ENCODE measurements at regions not wholly inside any gene's neighbourhood (a gene's known extent, or its start where the extent isn't known, plus 50 kb on each side); places are given as distances from the start of the nearest gene placed in this dataset.

- FAIRE-seq (peak; percentile 83), DNase-seq (ENCODE audit: extremely low spot score, insufficient read length, low read depth) (no peak)
Measured at GRCh38 chr1:63148825-63149645, 173.3 kb upstream of the FOXD3 start.

GRCh38 chr1:63152572-63152971, 169.8 kb upstream of the FOXD3 start:
- DNase-seq (ENCODE audit: extremely low spot score, insufficient read length, low read depth) (no peak), FAIRE-seq (no peak)

- no peak for FAIRE-seq
- DNase-seq (ENCODE audit: extremely low spot score, insufficient read length, low read depth): no peak
Measured at GRCh38 chr1:63155437-63155836, 166.9 kb upstream of the FOXD3 start.

GRCh38 chr1:63157085-63157484, 165.3 kb upstream of the FOXD3 start:
- FAIRE-seq (no peak), DNase-seq (ENCODE audit: extremely low spot score, insufficient read length, low read depth) (no peak)

- DNase-seq (ENCODE audit: extremely low spot score, insufficient read length, low read depth): no peak
- no peak for FAIRE-seq
Measured at GRCh38 chr1:63169057-63169456, 153.3 kb upstream of the FOXD3 start.

- DNase-seq (ENCODE audit: extremely low spot score, insufficient read length, low read depth): no peak
- no peak for FAIRE-seq
Measured at GRCh38 chr1:63173161-63173560, 149.2 kb upstream of the FOXD3 start.

GRCh38 chr1:63189677-63190076, 132.7 kb upstream of the FOXD3 start:
- DNase-seq (ENCODE audit: extremely low spot score, insufficient read length, low read depth) (no peak), FAIRE-seq (no peak)

- FAIRE-seq (no peak), DNase-seq (ENCODE audit: extremely low spot score, insufficient read length, low read depth) (no peak)
Measured at GRCh38 chr1:63190171-63190570, 132.2 kb upstream of the FOXD3 start.

- FAIRE-seq: no peak
- DNase-seq (ENCODE audit: extremely low spot score, insufficient read length, low read depth): no peak
Measured at GRCh38 chr1:63198871-63199394, 123.4 kb upstream of the FOXD3 start.

- FAIRE-seq (no peak), DNase-seq (ENCODE audit: extremely low spot score, insufficient read length, low read depth) (no peak)
Measured at GRCh38 chr1:63199706-63200335, 122.5 kb upstream of the FOXD3 start.

- FAIRE-seq: no peak
Measured at GRCh38 chr1:63200676-63201075, 121.7 kb upstream of the FOXD3 start.

GRCh38 chr1:63203641-63204040, 118.7 kb upstream of the FOXD3 start:
- no peak for DNase-seq (ENCODE audit: extremely low spot score, insufficient read length, low read depth)
- no peak for FAIRE-seq

More at GRCh38 chr1:63200676-63201075, 121.7 kb upstream of the FOXD3 start:
- no peak for DNase-seq (ENCODE audit: extremely low spot score, insufficient read length, low read depth)

- no peak for FAIRE-seq
- no peak for DNase-seq (ENCODE audit: extremely low spot score, insufficient read length, low read depth)
Measured at GRCh38 chr1:63205776-63206175, 116.6 kb upstream of the FOXD3 start.

GRCh38 chr1:63214553-63214952, 107.8 kb upstream of the FOXD3 start:
- no peak for DNase-seq (ENCODE audit: extremely low spot score, insufficient read length, low read depth)
- no peak for FAIRE-seq

- no peak for FAIRE-seq
Measured at GRCh38 chr1:63223426-63223825, 98.9 kb upstream of the FOXD3 start.

GRCh38 chr1:63230722-63231121, 91.6 kb upstream of the FOXD3 start:
- DNase-seq (ENCODE audit: extremely low spot score, insufficient read length, low read depth) (no peak), FAIRE-seq (no peak)

More at GRCh38 chr1:63223426-63223825, 98.9 kb upstream of the FOXD3 start:
- no peak for DNase-seq (ENCODE audit: extremely low spot score, insufficient read length, low read depth)

- no peak for FAIRE-seq
- DNase-seq (ENCODE audit: extremely low spot score, insufficient read length, low read depth): no peak
Measured at GRCh38 chr1:63238721-63239120, 83.6 kb upstream of the FOXD3 start.

- FAIRE-seq (no peak), DNase-seq (ENCODE audit: extremely low spot score, insufficient read length, low read depth) (no peak)
Measured at GRCh38 chr1:63245186-63245585, 77.2 kb upstream of the FOXD3 start.

GRCh38 chr1:63248216-63248615, 74.2 kb upstream of the FOXD3 start:
- DNase-seq (ENCODE audit: extremely low spot score, insufficient read length, low read depth) (no peak), FAIRE-seq (no peak)

- no peak for DNase-seq (ENCODE audit: extremely low spot score, insufficient read length, low read depth)
- no peak for FAIRE-seq
Measured at GRCh38 chr1:63255153-63255552, 67.2 kb upstream of the FOXD3 start.

GRCh38 chr1:63261736-63262458, 60.5 kb upstream of the FOXD3 start:
- DNase-seq (ENCODE audit: extremely low spot score, insufficient read length, low read depth) (no peak), FAIRE-seq (no peak)

Data from GM18507 (cell line).